IPS-NIHi7 (cell line): ENCODE measurements at regions not wholly inside any gene's neighbourhood (a gene's known extent, or its start where the extent isn't known, plus 50 kb on each side); places are given as distances from the start of the nearest gene placed in this dataset.

Experiments
- DNase-seq: peaks from one replicate; pipeline ENCODE4 v3.0.0; 2012; ENCODE audit warnings: mixed read lengths; ENCODE audit errors: extremely low spot score

- DNase-seq = no peak
Measured at GRCh38 chr2:217120429-217120828, 260.6 kb upstream of the TNP1 start.

GRCh38 chr2:217118559-217119284 is 258.9 kb upstream of the TNP1 start:
- no peak for DNase-seq

DNA sequence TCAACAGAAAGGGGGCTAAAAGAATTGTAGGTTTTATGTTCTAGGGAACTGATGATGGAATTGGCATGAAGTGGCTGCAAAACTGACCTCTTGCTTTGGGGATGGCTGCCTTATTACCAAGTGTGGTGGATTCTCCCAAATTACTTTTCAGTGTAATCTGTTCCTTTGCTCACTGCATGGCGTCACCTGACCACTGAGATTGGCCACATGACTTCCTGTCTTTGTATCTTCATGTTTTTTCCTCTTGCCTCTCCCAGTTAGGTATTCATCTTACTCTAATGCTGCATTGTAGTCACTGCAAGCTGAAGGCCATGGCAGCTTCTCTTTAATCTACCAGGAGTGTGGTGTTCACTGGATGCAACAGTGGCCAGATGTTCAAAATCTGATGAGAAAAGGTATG is 257.7 kb upstream of the TNP1 start:
- DNase-seq = no peak

GRCh38 chr2:217116610-217117009 is 256.7 kb upstream of the TNP1 start:
- DNase-seq = no peak

- no peak for DNase-seq
Measured at GRCh38 chr2:217114117-217114516, 254.3 kb upstream of the TNP1 start.

GRCh38 chr2:217113491-217113890 is 253.6 kb upstream of the TNP1 start:
- DNase-seq = no peak

DNA sequence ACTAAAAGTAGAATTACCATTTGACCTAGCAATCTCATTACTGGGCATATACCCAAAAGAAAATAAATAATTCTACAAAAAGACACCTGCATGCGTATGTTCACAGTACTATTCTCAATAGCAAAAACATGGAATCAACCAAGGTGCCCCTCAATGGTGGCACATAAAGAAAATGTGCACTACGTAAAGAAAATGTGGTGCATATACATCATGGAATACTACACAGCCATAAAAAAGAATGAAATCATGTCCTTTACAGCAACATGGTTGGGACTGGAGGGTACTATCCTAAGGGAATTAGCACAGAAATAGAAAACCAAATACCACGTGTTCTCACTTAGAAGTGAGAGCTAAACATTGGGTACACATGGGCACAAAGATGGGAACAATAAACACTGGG is 250.7 kb upstream of the TNP1 start:
- no peak for DNase-seq

DNA sequence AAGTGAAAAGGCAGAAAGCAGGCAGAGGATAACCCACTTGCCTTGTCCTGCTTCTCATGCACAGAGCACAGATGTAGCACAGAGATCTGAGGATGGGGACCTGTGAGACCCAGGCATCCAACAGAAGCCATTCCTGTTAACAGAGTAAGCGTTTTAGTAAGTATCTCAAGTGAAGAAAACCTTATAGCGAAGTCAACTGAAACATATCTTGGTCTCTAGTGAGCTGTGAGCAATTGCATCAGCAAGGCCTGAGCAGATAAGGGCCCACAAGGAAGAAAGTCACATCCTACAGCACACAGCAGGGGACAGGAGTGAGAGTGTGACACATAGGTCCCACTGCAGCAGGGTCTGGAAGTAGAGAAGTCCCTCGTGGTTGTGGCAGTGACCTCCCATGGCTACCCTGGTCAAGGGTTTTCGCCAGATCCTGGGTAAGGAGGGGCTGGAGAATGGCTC is 248.7 kb upstream of the TNP1 start:
- DNase-seq = no peak

DNA sequence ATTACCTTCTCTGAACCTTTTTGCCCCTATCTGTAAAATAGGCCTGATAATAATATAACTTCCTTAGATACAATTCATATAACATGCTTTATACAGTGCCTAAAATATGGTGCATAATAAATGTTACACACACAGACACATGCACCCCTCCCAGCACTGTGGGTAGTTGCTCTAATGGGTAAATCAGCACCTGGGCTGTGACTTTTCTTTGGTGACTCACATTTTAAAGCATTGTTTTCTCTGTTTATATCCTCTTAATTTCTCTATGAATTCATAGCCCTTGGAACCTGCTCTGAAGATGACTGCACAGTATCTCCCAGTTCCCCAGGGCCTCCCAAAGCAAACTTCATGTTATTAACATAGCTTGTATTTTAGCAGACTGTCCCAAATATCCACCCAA is 248.2 kb upstream of the TNP1 start:
- no peak for DNase-seq

DNA sequence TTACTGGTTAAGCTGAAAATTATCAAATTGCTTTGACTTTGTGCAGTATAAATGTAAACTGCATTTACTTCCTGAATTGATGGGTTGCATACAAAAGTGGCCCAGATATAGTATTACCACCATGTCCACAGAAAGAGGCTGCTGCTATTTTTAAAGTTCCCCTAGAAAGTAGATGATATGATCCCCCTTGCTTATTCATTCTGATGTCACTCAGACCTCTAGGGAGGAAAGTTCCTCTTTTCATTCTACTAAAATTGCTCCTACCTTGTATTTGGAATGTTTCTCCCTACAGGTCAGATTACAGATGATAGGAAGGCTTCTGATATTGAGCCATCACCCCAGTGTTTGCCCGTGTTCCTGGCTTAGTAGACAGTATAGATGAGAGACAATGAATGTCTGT is 247.6 kb upstream of the TNP1 start:
- DNase-seq = no peak

GRCh38 chr2:217106650-217107014 is 246.8 kb upstream of the TNP1 start:
- DNase-seq = peak; percentile 70

- peak; percentile 33 for DNase-seq
Measured at GRCh38 chr2:217105733-217106649, 246.1 kb upstream of the TNP1 start.

DNA sequence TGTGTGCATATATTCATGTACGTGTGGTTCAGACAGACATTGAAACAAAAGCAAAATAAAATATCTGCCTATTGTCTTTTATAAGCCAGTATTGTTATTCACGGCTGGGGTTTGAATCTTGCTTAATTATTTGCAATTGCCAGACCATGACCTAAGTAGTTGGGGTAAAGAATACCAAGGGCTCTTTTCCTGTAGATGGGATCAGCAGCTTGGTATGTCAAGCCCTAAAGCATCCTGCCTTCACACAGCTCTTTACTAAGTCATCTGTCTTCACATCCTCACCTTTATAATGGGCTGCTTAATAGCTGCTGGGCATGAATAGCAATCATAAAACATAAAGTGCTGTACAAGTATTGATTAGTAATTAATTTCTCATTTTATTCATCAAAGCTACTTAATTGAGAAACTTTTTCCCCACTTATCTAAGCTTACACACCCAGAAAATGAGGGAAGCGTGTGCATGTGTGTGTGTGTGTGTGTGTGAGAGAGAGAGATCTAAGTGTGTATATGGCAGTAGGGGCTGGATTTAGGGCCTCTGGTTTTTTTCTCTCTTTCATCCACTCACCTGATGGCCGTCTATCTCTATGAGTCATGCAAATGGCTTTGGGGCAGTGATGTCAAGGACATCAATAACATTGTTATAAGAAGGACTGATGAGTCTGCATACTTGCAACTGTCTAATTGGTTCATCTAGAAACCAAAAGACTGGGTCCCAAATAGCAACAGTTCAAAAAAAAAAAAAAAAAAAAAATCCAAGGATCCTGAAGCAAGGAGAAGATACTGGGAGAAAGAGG is 244.1 kb upstream of the TNP1 start:
- no peak for DNase-seq

DNA sequence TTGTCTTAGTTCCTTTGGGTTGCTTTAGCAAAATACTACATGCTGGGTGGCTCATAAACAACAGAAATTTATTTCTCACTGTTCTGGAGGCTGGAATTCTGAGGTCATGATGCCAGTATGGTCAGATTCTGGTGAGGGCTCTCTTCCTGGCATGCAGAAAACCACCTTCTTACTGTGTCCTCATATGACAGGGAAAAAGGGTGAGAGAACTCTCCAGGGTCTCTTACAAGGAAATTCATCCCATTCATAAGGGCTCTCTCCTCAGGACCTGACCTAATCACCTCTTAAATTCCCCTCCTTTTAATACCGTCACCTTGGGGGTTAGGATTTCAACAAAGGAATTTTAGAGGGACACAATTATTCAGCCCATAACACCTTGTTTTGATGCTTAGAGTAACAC is 243.1 kb upstream of the TNP1 start:
- no peak for DNase-seq

- no peak for DNase-seq
Measured at GRCh38 chr2:217101972-217102371, 242.1 kb upstream of the TNP1 start.

DNA sequence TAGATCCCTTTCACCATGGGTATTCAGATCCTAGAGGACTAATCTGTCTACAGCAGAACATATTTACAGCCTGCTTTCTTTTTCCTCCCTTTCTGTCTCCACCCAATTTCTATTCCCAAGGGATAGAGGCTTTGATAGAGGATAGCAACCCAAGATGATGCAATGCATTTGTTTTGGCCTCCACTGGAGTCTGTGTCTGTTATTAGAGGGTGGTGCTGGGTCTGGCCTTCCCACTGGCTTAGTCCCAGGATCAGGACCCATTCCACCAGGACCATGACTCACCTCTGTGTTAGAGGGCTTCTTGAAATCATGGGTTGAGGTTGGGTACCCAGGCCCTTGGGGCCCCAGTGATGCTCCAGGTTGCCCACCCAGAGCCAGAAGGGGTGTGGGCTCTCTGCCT is 239.7 kb upstream of the TNP1 start:
- no peak for DNase-seq

DNA sequence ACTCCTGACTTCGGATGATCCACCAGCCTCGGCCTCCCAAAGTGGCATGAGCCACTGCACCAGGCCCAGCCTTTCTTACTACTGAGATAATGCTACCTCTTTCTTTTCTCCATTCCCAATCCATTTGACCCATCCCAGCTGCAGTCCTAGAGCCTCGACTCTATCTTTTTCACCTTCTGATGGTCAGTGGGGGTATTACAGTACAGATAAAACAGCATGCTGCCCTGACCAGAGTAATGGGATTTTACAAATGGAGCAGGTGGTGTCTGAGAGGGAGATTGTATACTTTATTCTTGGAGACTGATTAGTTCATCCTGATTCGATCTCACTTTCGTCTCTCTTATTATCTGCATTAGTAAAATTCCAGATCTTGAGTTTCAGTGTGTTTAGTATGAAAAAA is 238.6 kb upstream of the TNP1 start:
- DNase-seq = no peak

- no peak for DNase-seq
Measured at GRCh38 chr2:217097346-217097745, 237.5 kb upstream of the TNP1 start.

- no peak for DNase-seq
Measured at GRCh38 chr2:217096474-217097225, 236.8 kb upstream of the TNP1 start.

- DNase-seq = no peak
Measured at GRCh38 chr2:217095511-217096205, 235.8 kb upstream of the TNP1 start.
